ENCODE measurements at regions not wholly inside any gene's neighbourhood (a gene's known extent, or its start where the extent isn't known, plus 50 kb on each side); places are given as distances from the start of the nearest gene placed in this dataset.

DNA sequence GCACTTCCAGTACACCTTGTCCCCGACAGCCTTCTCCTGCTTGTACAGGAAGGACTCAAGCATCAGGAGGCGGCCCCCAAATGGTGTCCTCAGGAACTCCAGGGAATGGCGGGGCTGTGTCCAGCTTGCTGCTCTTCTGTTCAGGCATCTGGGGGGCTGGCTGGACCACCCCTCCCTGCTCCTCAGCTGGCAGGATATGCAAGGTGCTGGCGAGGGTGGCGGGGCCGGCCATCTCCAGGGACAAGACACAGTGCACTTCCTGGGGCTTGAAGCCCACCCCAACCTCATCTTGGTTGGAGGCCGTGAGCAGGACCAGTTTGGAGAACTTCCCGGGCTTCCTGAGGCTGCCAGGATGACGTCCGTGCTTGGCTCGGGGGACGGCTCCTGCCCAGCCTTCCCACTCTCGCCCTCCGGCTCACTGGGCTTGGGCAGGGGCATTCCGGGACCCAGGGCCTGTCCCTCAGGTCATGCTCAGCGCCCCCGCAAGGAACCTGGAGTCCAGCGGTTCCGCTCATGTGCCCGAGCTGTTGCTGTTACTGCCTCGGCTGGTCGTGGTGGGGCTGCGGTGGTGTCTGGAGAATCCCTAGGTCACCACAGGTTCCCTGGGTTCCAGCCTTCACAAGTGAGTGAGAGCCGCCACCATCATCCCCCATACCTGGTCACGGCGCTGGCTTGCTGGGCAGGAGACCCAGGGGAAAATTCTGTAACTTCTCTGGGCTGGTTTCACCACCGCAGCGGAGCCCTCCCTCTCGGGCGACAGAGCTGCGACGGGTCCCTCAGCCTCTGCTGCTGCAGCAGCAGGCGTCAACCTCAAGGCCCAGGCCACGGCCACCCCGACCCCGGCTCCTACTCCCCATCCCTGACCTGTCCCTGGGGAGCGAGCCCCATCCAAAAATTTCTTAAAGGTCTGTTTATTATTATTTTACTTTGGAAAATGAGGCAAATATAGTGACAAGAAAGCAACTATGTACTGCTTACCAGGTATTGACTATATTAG, 82.8 kb upstream of the FXR1 start:
- TF ChIP-seq EZH2 (IDR thresholded peaks at IDR 0.05; ENCODE audit: insufficient read depth, low read length), result no peak
- TF ChIP-seq, protein P1, sequence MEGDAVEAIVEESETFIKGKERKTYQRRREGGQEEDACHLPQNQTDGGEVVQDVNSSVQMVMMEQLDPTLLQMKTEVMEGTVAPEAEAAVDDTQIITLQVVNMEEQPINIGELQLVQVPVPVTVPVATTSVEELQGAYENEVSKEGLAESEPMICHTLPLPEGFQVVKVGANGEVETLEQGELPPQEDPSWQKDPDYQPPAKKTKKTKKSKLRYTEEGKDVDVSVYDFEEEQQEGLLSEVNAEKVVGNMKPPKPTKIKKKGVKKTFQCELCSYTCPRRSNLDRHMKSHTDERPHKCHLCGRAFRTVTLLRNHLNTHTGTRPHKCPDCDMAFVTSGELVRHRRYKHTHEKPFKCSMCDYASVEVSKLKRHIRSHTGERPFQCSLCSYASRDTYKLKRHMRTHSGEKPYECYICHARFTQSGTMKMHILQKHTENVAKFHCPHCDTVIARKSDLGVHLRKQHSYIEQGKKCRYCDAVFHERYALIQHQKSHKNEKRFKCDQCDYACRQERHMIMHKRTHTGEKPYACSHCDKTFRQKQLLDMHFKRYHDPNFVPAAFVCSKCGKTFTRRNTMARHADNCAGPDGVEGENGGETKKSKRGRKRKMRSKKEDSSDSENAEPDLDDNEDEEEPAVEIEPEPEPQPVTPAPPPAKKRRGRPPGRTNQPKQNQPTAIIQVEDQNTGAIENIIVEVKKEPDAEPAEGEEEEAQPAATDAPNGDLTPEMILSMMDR (IDR thresholded peaks at IDR 0.05; ENCODE audit: insufficient read depth, low read depth, low read length), result no peak
- Mint-ChIP-seq H3K4me1 (ENCODE audit: low read depth, unreplicated experiment) (no peaks in the 10 kb centered on the region), H3K4me3 (ENCODE audit: unreplicated experiment) (no peak overlapping the region), H3K9me3 (ENCODE audit: unreplicated experiment) (no peaks in the 10 kb centered on the region), H3K27ac (ENCODE audit: unreplicated experiment) (no peak overlapping the region), H3K27me3 (ENCODE audit: low read depth, unreplicated experiment) (no peaks in the 10 kb centered on the region), H3K36me3 (ENCODE audit: low read depth, unreplicated experiment) (no peaks in the 10 kb centered on the region)
- H3K27ac ChIP-seq (ENCODE audit: low read depth, low read length), result no peak overlapping the region
- H3K9ac ChIP-seq (ENCODE audit: low read length), result no peak overlapping the region
- DNase-seq (ENCODE audit: low read depth) (no peak), FAIRE-seq (no peak)
- H3K27me3 ChIP-seq (ENCODE audit: insufficient read depth, low read length), result no peaks in the 10 kb centered on the region
- no peak overlapping the region for H3K4me2 ChIP-seq (ENCODE audit: low read length)
- H3K4me3 ChIP-seq (ENCODE audit: insufficient read depth, low read depth, low read length), result no peak overlapping the region
- H3K79me2 ChIP-seq (ENCODE audit: insufficient read depth, low read length), result no peaks in the 10 kb centered on the region
- H2AFZ ChIP-seq (ENCODE audit: low read depth, low read length), result no peak overlapping the region
- H3K9me3 ChIP-seq (ENCODE audit: insufficient read depth, low read depth, low read length), result no peaks in the 10 kb centered on the region
- H4K20me1 ChIP-seq (ENCODE audit: insufficient read depth, low read length), result no peaks in the 10 kb centered on the region
- no peaks in the 10 kb centered on the region for H3K4me1 ChIP-seq (ENCODE audit: insufficient read depth, low read length)
- H3K36me3 ChIP-seq (ENCODE audit: insufficient read depth, low read length), result no peaks in the 10 kb centered on the region

DNA sequence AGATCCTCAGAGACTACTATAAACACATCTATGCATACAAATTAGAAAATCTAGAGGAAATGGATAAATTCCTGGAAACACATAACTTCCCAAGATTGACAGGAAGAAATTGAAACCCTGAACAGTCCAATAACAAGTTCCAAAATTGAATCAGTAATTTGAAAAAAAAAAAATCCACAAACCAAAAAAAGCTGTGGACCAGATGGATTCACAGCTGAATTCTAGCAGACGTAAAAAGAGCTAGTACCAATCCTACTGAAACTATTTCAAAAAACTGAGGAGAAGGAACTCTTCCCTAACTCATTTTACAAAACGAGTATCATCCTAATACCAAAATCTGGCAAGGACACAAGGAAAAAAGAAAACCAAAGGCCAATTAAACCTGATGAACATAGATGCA, 77.0 kb upstream of the FXR1 start:
- H2AFZ ChIP-seq (ENCODE audit: low read depth, low read length), result no peak overlapping the region
- no peaks in the 10 kb centered on the region for H4K20me1 ChIP-seq (ENCODE audit: insufficient read depth, low read length)
- no peaks in the 10 kb centered on the region for H3K36me3 Mint-ChIP-seq (ENCODE audit: low read depth, unreplicated experiment)
- no peak overlapping the region for H3K27ac Mint-ChIP-seq (ENCODE audit: unreplicated experiment)
- TF ChIP-seq EZH2 (IDR thresholded peaks at IDR 0.05; ENCODE audit: insufficient read depth, low read length), result no peak
- TF ChIP-seq, protein P1 (IDR thresholded peaks at IDR 0.05; ENCODE audit: insufficient read depth, low read depth, low read length), result no peak
- no peak overlapping the region for H3K4me3 Mint-ChIP-seq (ENCODE audit: unreplicated experiment)
- FAIRE-seq (no peak), DNase-seq (ENCODE audit: low read depth) (no peak)
- H3K9me3 Mint-ChIP-seq (ENCODE audit: unreplicated experiment), result no peaks in the 10 kb centered on the region
- H3K9ac ChIP-seq (ENCODE audit: low read length), result no peak overlapping the region
- no peaks in the 10 kb centered on the region for H3K79me2 ChIP-seq (ENCODE audit: insufficient read depth, low read length)
- H3K9me3 ChIP-seq (ENCODE audit: insufficient read depth, low read depth, low read length), result no peaks in the 10 kb centered on the region
- H3K36me3 ChIP-seq (ENCODE audit: insufficient read depth, low read length), result no peaks in the 10 kb centered on the region
- H3K27ac ChIP-seq (ENCODE audit: low read depth, low read length), result no peak overlapping the region
- no peaks in the 10 kb centered on the region for H3K27me3 ChIP-seq (ENCODE audit: insufficient read depth, low read length)
- H3K27me3 Mint-ChIP-seq (ENCODE audit: low read depth, unreplicated experiment), result no peaks in the 10 kb centered on the region
- no peak overlapping the region for H3K4me2 ChIP-seq (ENCODE audit: low read length)
- H3K4me1 Mint-ChIP-seq (ENCODE audit: low read depth, unreplicated experiment), result no peaks in the 10 kb centered on the region
- H3K4me3 ChIP-seq (ENCODE audit: insufficient read depth, low read depth, low read length), result no peak overlapping the region
- no peaks in the 10 kb centered on the region for H3K4me1 ChIP-seq (ENCODE audit: insufficient read depth, low read length)

DNA sequence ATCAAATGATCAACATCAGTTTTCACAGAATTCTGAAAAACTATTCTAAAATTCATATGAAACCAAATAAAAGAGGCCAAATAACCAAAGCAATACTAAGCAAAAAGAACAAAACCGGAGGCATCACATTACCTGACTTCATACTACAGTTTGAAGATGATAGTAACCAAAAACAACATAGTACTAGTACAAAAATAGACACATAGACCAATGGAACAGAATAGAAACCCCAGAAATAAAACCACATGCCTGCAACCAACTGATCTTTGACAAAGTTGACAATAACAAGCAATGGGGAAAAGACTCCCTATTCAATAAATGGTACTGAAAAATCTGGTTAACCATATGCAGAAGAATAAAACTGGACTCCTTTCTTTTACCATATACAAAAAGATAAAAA, 75.7 kb upstream of the FXR1 start:
- H3K9ac ChIP-seq (ENCODE audit: low read length), result no peak overlapping the region
- no peak for TF ChIP-seq EZH2 (IDR thresholded peaks at IDR 0.05; ENCODE audit: insufficient read depth, low read length)
- TF ChIP-seq, protein P1 (IDR thresholded peaks at IDR 0.05; ENCODE audit: insufficient read depth, low read depth, low read length), result no peak
- Mint-ChIP-seq H3K27me3 (ENCODE audit: low read depth, unreplicated experiment) (no peaks in the 10 kb centered on the region), H3K36me3 (ENCODE audit: low read depth, unreplicated experiment) (no peaks in the 10 kb centered on the region), H3K4me3 (ENCODE audit: unreplicated experiment) (no peak overlapping the region), H3K9me3 (ENCODE audit: unreplicated experiment) (no peaks in the 10 kb centered on the region), H3K27ac (ENCODE audit: unreplicated experiment) (no peak overlapping the region), H3K4me1 (ENCODE audit: low read depth, unreplicated experiment) (no peaks in the 10 kb centered on the region)
- no peaks in the 10 kb centered on the region for H3K36me3 ChIP-seq (ENCODE audit: insufficient read depth, low read length)
- DNase-seq (ENCODE audit: low read depth), result no peak
- FAIRE-seq, result no peak
- no peak overlapping the region for H3K27ac ChIP-seq (ENCODE audit: low read depth, low read length)
- H3K4me3 ChIP-seq (ENCODE audit: insufficient read depth, low read depth, low read length), result no peak overlapping the region
- no peaks in the 10 kb centered on the region for H3K4me1 ChIP-seq (ENCODE audit: insufficient read depth, low read length)
- H3K79me2 ChIP-seq (ENCODE audit: insufficient read depth, low read length), result no peaks in the 10 kb centered on the region
- H3K4me2 ChIP-seq (ENCODE audit: low read length), result no peak overlapping the region
- no peak overlapping the region for H2AFZ ChIP-seq (ENCODE audit: low read depth, low read length)
- no peaks in the 10 kb centered on the region for H3K9me3 ChIP-seq (ENCODE audit: insufficient read depth, low read depth, low read length)
- no peaks in the 10 kb centered on the region for H3K27me3 ChIP-seq (ENCODE audit: insufficient read depth, low read length)
- H4K20me1 ChIP-seq (ENCODE audit: insufficient read depth, low read length), result no peaks in the 10 kb centered on the region

All from astrocyte (in vitro differentiated cells and primary cell).